Endothelial cell of umbilical vein (primary cell): ENCODE measurements at regions not wholly inside any gene's neighbourhood (a gene's known extent, or its start where the extent isn't known, plus 50 kb on each side); places are given as distances from the start of the nearest gene placed in this dataset.

Experiments used
- BruUV-seq: library from RNA; stranded (reverse); fragments of 400-500 nt; replicated peaks from 2 replicates; lab custom pipeline; 2021; lab: Mats Ljungman, UMichigan
- CTCF ChIA-PET: fragments of 300-600, 350-600 bp; sonication (Branson Sonifier 250); formaldehyde crosslinking; loops from one replicate; lab custom pipeline; 2021; ENCODE audit warnings: antibody characterized with exemption, inconsistent platforms; lab: Charles Lee
- POLR2A ChIA-PET: fragments of 300-600, 350-600 bp; sonication (Branson Sonifier 250); formaldehyde crosslinking; loops from one replicate; lab custom pipeline; 2021; ENCODE audit warnings: antibody characterized with exemption, inconsistent platforms; lab: Charles Lee
- DNase-seq: peaks from one replicate; pipeline ENCODE4 v3.0.0-alpha.2; 2011; ENCODE audit warnings: low read depth, low spot score
- FAIRE-seq: peaks from 2 replicates; lab custom pipeline; 2011; peaks lifted over from hg19 to GRCh38; lab: Jason Lieb, UNC
- H2AFZ ChIP-seq: 2 replicates; pipeline ENCODE4 v1.6.0; 2012; ENCODE audit warnings: low read depth, low read length, control low read depth, inconsistent platforms
- H3K27ac ChIP-seq: 2 replicates; pipeline ENCODE4 v1.5.1; 2011; ENCODE audit warnings: low read depth, mild to moderate bottlenecking, control low read depth, low read length, moderate library complexity; ENCODE audit not compliant: insufficient read depth
- H3K27me3 ChIP-seq, 2 experiments: 2 replicates each; pipeline versions ENCODE4 v1.6.0 to v1.6.1; 2011; ENCODE audit warnings: low read length in 2 of 2, mixed read lengths in 1 of 2; ENCODE audit not compliant: control insufficient read depth in 2 of 2, insufficient read depth in 2 of 2
- H3K36me3 ChIP-seq, 2 experiments: 2 replicates in 1 of 2; 3 replicates in 1 of 2; pipeline ENCODE4 v1.5.1; 2011; ENCODE audit warnings: low read length in 2 of 2, mild to moderate bottlenecking in 1 of 2, moderate library complexity in 1 of 2; ENCODE audit not compliant: control insufficient read depth in 2 of 2, insufficient read depth in 2 of 2; ENCODE audit errors: extremely low read depth in 1 of 2
- H3K4me1 ChIP-seq: 3 replicates; pipeline ENCODE4 v1.5.1; 2011; ENCODE audit warnings: mild to moderate bottlenecking, low read length; ENCODE audit not compliant: control insufficient read depth, insufficient read depth; ENCODE audit errors: extremely low read depth
- H3K4me2 ChIP-seq: 2 replicates; pipeline ENCODE4 v1.6.1; 2011; ENCODE audit warnings: low read length, control low read depth, mixed read lengths; ENCODE audit not compliant: insufficient read depth
- H3K4me3 ChIP-seq, 3 experiments: fragments of 200-600 bp in 1 of 3; sonication (generic), shearing (Covaris generic) in 1 of 3; replicated peaks in 1 of 3; 2 replicates each; pipeline ENCODE4 v1.5.1; 2011 to 2016; ENCODE audit warnings: control low read depth in 3 of 3, low read length in 3 of 3, mild to moderate bottlenecking in 2 of 3, inconsistent platforms in 1 of 3, low read depth in 1 of 3, moderate library complexity in 1 of 3; ENCODE audit not compliant: insufficient read depth in 1 of 3
- H3K79me2 ChIP-seq: 2 replicates; pipeline ENCODE4 v1.6.0; 2012; ENCODE audit warnings: low read length, inconsistent platforms; ENCODE audit not compliant: control insufficient read depth, insufficient read depth
- H3K9ac ChIP-seq: replicated peaks from 2 replicates; pipeline ENCODE3; 2011; ENCODE audit warnings: low read length, control low read depth; ENCODE audit not compliant: insufficient read depth; ENCODE audit errors: extremely low read depth
- H3K9me1 ChIP-seq: replicated peaks from 3 replicates; pipeline ENCODE4 v1.6.0; 2011; ENCODE audit warnings: mild to moderate bottlenecking, low read length; ENCODE audit not compliant: control insufficient read depth, insufficient read depth; ENCODE audit errors: extremely low read depth
- H3K9me3 ChIP-seq: replicated peaks from 2 replicates; pipeline ENCODE4 v1.5.1; 2012; ENCODE audit warnings: low read length, inconsistent platforms; ENCODE audit not compliant: control insufficient read depth, insufficient read depth
- H4K20me1 ChIP-seq: replicated peaks from 2 replicates; pipeline ENCODE3; 2011; ENCODE audit warnings: mild to moderate bottlenecking, low read length; ENCODE audit not compliant: control insufficient read depth, insufficient read depth; ENCODE audit errors: extremely low read depth
- CTCF ChIP-seq, 2 donors: IDR thresholded peaks; 1 replicate in 1 of 2; 2 replicates in 1 of 2; pipeline ENCODE4 v1.5.1; 2011; ENCODE audit warnings: low read length in 2 of 2, mild to moderate bottlenecking in 2 of 2, moderate library complexity in 2 of 2, control low read depth in 1 of 2, inconsistent platforms in 1 of 2, low read depth in 1 of 2; ENCODE audit not compliant: insufficient read depth in 1 of 2; ENCODE audit errors: extremely low read depth in 1 of 2
- EZH2 ChIP-seq: IDR thresholded peaks from 2 replicates; pipeline ENCODE4 v1.6.1; 2012; ENCODE audit warnings: borderline replicate concordance, low read depth, mild to moderate bottlenecking, moderate library complexity, low read length, inconsistent platforms; ENCODE audit not compliant: severe bottlenecking
- FOS ChIP-seq: IDR thresholded peaks from 2 replicates; pipeline ENCODE4 v1.6.1; 2011; ENCODE audit warnings: mild to moderate bottlenecking, low read length, moderate library complexity, borderline replicate concordance; ENCODE audit not compliant: insufficient read depth
- GATA2 ChIP-seq: IDR thresholded peaks from 2 replicates; pipeline ENCODE4 v1.7.0; 2011; ENCODE audit warnings: low read depth, mild to moderate bottlenecking, moderate library complexity, mixed read lengths, low read length; ENCODE audit not compliant: insufficient read length, insufficient read depth
- JUN ChIP-seq: IDR thresholded peaks from 2 replicates; pipeline ENCODE4 v1.6.1; 2011; ENCODE audit warnings: borderline replicate concordance, low read depth; ENCODE audit not compliant: insufficient read length, insufficient read depth
- MAX ChIP-seq: IDR thresholded peaks from 2 replicates; pipeline ENCODE4 v1.6.1; 2011; ENCODE audit not compliant: insufficient read depth, insufficient read length
- MYC ChIP-seq: IDR thresholded peaks from one replicate; pipeline ENCODE4 v1.6.1; 2011; ENCODE audit warnings: mild to moderate bottlenecking, low read depth, low read length
- POLR2A ChIP-seq: IDR thresholded peaks from 2 replicates; pipeline ENCODE4 v1.6.1; 2012; ENCODE audit warnings: low read depth, mild to moderate bottlenecking, control low read depth, low read length
- POLR2AphosphoS5 ChIP-seq: IDR thresholded peaks from 2 replicates; pipeline ENCODE4 v1.6.1; 2012; ENCODE audit warnings: low read depth, mild to moderate bottlenecking, control low read depth, low read length, moderate library complexity; ENCODE audit not compliant: insufficient read depth
- dilution Hi-C: fragments of 300-500 bp; cut with MboI; formaldehyde crosslinking; loops from one replicate; pipeline ENCODE4 v1.15.0; 2019; ENCODE audit warnings: low sequenced_read_pairs; ENCODE audit not compliant: extremely low pct_ligation_motif_present
- intact Hi-C: fragments of 100-400 bp; cut with micrococcal nuclease; formaldehyde crosslinking; loops from one replicate; pipeline ENCODE4 v1.10.0; 2022

- Histone ChIP-seq H3K27ac (no peak overlapping the region), H3K27me3 (no peaks in the 10 kb centered on the region), H3K4me2 (no peak overlapping the region), H4K20me1 (no peaks in the 10 kb centered on the region), H3K4me3 (no peak overlapping the region), H3K36me3 (no peaks in the 10 kb centered on the region), H3K9me1 (no peaks in the 10 kb centered on the region), H3K4me1 (no peaks in the 10 kb centered on the region), H3K9me3 (no peaks in the 10 kb centered on the region), H2AFZ (no peak overlapping the region), H3K9ac (no peak overlapping the region), H3K79me2 (no peaks in the 10 kb centered on the region)
- no peak for FAIRE-seq
- POLR2A ChIA-PET = no interaction called here
- CTCF ChIA-PET = no interaction called here
- dilution Hi-C loops (no loop called here), intact Hi-C loops (no loop called here)
- no TSS peak for BruUV-seq
- DNase-seq = no peak
- TF ChIP-seq POLR2AphosphoS5 = no peak
Observed at GRCh38 chr14:104425763-104426646, 153.6 kb upstream of the C14orf180 start.

- Histone ChIP-seq H3K27me3 (no peaks in the 10 kb centered on the region), H3K4me3 (no peak overlapping the region), H2AFZ (no peak overlapping the region), H3K9ac (no peak overlapping the region), H4K20me1 (no peaks in the 10 kb centered on the region), H3K79me2 (no peaks in the 10 kb centered on the region), H3K4me2 (no peak overlapping the region), H3K27ac (no peak overlapping the region), H3K4me1 (no peaks in the 10 kb centered on the region), H3K36me3 (no peaks in the 10 kb centered on the region), H3K9me3 (no peaks in the 10 kb centered on the region), H3K9me1 (no peaks in the 10 kb centered on the region)
- DNase-seq (no peak), FAIRE-seq (no peak)
- POLR2A ChIA-PET = no interaction called here
- no peak for TF ChIP-seq JUN
- TF ChIP-seq FOS = no peak
- TF ChIP-seq POLR2A = no peak
- TF ChIP-seq GATA2 = no peak
- TF ChIP-seq MAX = no peak
- no peak for TF ChIP-seq MYC
- no peak for TF ChIP-seq EZH2
- no peak for TF ChIP-seq POLR2AphosphoS5
- TF ChIP-seq CTCF (IDR thresholded peaks at IDR 0.05; ENCODE audit: extremely low read depth in 1 of 2, insufficient read depth in 1 of 2, low read depth in 1 of 2, low read length in 2 of 2) = no peak
- no TSS peak for BruUV-seq
- intact Hi-C loops (no loop called here), dilution Hi-C loops (no loop called here)
- CTCF ChIA-PET = no interaction called here
Observed at GRCh38 chr14:104427131-104427851, 152.3 kb upstream of the C14orf180 start.
